RPMI7951 (cell line): ENCODE measurements at regions not wholly inside any gene's neighbourhood (a gene's known extent, or its start where the extent isn't known, plus 50 kb on each side); places are given as distances from the start of the nearest gene placed in this dataset.

Experiments used
- DNase-seq: peaks from one replicate; pipeline ENCODE4 v3.0.0-alpha.2; 2012; ENCODE audit warnings: low read depth

- no peak for DNase-seq
Observed at GRCh38 chr16:86806181-86806837, 228.0 kb downstream of the FOXL1 start.

GRCh38 chr16:86806838-86807351 is 228.5 kb downstream of the FOXL1 start:
- peak; percentile 56 for DNase-seq

- DNase-seq: no peak
Observed at GRCh38 chr16:86808863-86809444, 230.6 kb downstream of the FOXL1 start.

DNA sequence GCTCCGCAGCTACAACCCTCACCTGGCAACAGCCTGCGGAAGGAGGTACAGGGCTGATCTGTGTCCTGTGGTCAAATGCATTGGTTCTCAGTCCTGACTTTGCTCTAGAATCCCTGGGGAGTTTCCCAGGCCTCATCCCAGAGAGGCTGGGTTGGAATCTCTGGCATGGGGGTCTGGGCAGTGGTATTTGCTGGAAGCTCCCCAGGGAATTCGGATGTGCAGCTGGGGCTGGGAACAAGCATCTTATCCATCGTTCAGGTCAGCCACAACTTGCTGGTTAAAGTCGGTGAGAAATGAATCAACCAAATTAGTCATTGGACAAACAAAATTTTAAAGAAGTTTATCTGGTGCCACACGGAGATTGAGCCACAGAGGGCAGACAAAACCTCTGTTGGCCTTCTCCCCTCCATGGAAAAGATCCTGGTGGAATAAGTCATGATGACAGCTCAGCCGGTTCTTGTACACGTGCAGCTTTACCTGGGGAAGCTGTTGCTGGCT is 231.2 kb downstream of the FOXL1 start:
- peak; percentile 92 for DNase-seq

DNA sequence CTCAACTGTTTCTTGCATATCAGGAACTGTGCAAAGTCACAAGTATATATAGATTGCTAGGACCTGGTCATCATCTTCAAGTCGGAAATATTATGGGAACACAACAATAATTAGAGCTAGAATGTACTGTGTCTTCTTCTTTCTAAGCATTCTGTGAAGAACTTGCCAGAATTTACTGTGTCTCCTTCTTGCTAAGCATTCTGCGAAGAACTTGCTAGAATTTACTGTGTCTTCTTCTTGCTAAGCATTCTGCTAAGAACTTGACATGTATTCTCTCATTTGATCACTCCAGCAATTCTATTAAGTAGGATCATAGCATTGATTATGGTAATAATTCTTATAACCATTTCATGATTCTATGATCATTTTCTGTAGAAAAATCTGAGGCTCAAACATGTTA is 231.7 kb downstream of the FOXL1 start:
- no peak for DNase-seq

GRCh38 chr16:86812363-86812970 is 234.1 kb downstream of the FOXL1 start:
- DNase-seq: no peak

DNA sequence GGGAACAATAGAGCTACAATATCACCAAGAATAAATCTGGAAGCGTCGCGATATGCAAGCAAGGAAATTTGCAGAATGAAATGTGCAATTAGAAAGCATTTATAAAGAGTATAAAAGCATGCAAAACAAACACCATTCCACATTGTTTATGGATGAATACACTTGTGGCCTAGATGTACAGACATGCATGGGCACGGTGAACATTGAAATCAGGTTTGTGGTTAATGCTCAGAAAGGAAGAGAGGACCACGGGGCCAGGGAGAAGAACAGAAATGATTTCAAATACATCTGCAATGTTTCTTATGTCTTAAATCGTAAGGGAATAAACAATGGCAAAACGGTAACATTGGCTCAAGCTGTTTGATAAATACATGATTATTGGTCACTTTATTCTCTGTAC is 235.9 kb downstream of the FOXL1 start:
- no peak for DNase-seq

- DNase-seq: no peak
Observed at GRCh38 chr16:86816930-86817625, 238.7 kb downstream of the FOXL1 start.

- no peak for DNase-seq
Observed at GRCh38 chr16:86818671-86819532, 240.6 kb downstream of the FOXL1 start.

DNA sequence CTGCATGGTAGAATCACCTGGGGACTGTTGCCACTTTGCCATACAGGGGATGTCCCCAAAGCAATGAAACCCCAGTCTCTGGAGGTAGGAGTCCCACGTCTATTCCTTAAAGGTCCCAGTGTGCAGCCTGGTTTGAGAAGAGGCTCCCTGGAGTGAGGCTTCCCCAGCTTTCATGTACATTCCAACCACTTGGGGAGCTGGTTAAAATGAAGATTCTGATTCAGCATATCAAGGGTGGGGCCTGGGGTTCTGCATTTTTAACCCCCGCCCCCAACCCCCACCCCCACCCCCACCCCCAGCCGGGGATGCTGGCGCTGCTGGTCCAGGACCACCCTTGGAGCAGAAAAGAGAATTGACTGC is 241.2 kb downstream of the FOXL1 start:
- DNase-seq: no peak

- DNase-seq: peak; percentile 59
Observed at GRCh38 chr16:86821895-86822294, 243.5 kb downstream of the FOXL1 start.

- peak; percentile 50 for DNase-seq
Observed at GRCh38 chr16:86823125-86823524, 244.8 kb downstream of the FOXL1 start.

- DNase-seq: peak; percentile 90
Observed at GRCh38 chr16:86823888-86824671, 245.7 kb downstream of the FOXL1 start.

DNA sequence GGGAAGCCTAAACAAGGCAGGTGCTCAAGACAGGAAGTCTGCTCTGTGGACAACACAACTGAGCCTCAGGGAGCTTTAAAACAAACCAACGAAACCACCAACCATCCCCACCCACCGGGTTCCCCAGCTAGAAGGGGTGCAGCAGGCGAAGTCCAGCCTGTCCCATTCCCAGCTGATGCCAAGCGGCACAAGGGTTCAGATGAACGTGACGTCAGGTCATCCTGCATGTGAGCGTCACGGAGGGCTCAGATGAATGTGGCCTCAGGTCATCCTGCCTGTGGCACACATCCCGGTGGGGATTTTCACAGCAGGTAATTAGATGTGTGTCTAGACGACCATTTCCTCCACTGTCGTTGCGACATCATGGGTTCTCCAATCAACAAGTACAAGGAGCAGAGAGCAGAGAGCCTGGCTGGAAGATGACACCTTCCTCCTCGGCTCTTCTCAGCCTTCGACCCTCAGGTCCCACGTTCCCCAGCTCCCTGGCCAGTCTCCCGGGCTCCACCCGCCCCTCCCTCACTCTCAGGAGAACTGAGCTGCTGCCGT is 246.5 kb downstream of the FOXL1 start:
- DNase-seq: peak; percentile 35

GRCh38 chr16:86825631-86826030 is 247.3 kb downstream of the FOXL1 start:
- DNase-seq: no peak

- peak; percentile 28 for DNase-seq
Observed at GRCh38 chr16:86826941-86827340, 248.6 kb downstream of the FOXL1 start.

DNA sequence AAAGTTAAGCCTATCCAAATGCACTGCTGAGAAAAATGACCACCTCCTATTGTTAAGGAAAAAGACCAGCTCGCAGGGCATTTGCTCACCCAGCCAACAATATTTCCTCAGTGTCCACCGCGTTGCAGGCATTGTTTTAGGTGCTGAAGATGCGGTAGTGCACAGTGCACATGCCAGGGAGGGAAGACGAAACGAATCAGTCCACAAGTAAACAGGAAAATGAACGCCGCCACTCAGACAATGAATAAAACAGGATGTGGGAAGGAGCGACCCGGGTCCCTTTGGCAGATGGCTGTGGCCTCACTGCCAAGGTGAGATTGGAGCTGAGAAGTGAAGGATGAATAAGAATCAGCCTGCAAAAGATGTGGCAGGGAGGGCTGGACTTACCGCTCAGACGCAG is 249.2 kb downstream of the FOXL1 start:
- DNase-seq: peak; percentile 23

GRCh38 chr16:86828202-86828601 is 249.9 kb downstream of the FOXL1 start:
- DNase-seq: no peak

GRCh38 chr16:86828653-86829052 is 250.3 kb downstream of the FOXL1 start:
- no peak for DNase-seq

DNA sequence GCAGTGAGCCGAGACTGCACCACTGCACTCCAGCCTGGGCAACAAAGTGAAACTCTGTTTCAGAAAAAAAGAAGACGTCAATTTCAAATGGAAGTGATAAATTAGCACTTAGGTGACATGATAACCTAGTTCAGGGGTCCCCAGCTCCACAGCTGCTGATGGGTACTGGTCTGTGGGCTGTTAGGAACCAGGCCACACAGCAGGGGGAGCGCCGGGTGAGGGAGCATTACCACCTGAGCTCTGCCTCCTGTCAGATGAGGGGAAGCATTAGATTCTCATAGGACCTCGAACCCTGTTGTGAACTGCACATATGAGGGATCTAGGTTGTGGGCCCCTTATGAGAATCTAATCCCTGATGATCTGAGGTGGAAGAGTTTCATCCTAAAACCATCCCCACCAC is 253.0 kb downstream of the FOXL1 start:
- DNase-seq: no peak
